ENCODE measurements at regions not wholly inside any gene's neighbourhood (a gene's known extent, or its start where the extent isn't known, plus 50 kb on each side); places are given as distances from the start of the nearest gene placed in this dataset.
"Not testable (repeated sequence)": the region's sequence is repeated elsewhere in the genome, so short reads cannot be mapped to it uniquely, and the experiment has no call there.

DNA sequence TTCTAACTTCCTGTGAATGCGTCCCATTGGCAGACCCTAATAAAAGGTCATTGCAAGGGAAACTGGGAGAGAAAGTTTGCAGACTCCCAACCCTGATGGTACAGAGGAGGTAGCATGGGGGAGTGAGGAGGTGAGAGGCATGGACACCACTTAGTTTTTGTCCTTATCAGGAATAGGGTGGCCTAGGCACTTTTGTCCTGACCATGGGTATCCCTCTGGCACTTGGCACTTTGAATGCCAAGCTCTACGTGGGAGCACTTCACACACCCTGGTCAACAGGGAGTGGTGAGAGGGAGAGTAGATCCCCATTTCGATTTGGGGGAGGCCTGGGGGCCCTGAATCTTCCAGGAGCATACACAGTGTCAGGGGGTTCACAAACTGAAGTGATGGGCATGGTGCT, 75.6 kb upstream of the SH3PXD2B start:
- DNase-seq (ENCODE audit: low read depth, low spot score), result no peak

GRCh38 chr5:172528440-172528839, 74.1 kb upstream of the SH3PXD2B start:
- no peak for DNase-seq (ENCODE audit: low read depth, low spot score)

DNA sequence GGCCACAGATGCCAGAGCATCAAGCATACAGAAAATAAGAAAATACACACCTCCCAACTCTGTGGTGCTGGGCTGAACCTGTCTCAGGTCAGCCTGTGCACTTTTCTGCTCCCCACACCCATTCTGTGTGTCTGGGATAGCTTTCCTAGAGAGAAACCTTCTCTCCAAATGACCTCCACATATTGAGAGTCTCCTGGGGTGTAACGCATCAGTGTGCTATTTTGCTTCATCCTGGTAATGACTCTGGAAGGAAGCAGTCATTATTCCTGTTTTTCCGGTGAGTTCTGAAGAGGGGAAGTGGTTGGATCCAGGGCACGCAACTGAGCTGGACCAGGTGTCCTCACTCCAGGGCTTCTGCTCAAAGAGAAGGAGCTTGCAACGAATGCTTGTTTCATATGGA, 73.2 kb upstream of the SH3PXD2B start:
- no peak for DNase-seq (ENCODE audit: low read depth, low spot score)

GRCh38 chr5:172525996-172526360, 71.7 kb upstream of the SH3PXD2B start:
- DNase-seq (ENCODE audit: low read depth, low spot score), result no peak

- no peak for DNase-seq (ENCODE audit: low read depth, low spot score)
These were observed 71.1 kb upstream of the SH3PXD2B start for GRCh38 chr5:172525307-172525995.

DNA sequence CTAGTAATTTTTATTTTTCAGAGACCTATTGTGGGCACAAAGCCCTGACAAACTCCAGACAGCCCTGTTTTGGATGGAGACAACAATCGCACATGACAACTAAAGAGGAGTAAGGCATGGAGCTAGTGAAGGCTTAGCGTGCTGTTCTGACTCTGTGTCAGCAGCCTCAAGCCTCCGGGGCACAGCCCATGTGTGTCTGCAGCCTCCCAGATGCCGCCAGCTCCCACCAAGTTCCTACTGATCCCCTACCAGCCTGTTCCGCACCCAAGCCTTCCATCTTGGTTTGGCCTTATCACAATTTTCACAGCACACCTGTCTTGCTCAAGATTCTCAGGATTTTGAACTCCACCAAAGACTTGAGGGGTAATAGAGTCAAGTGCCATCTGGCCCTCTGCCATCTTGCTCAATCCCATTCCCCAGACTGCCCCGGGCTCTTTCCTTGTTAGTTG, 70.3 kb upstream of the SH3PXD2B start:
- no peak for DNase-seq (ENCODE audit: low read depth, low spot score)

- no peak for DNase-seq (ENCODE audit: low read depth, low spot score)
These were observed 68.9 kb upstream of the SH3PXD2B start for GRCh38 chr5:172523146-172523745.

DNA sequence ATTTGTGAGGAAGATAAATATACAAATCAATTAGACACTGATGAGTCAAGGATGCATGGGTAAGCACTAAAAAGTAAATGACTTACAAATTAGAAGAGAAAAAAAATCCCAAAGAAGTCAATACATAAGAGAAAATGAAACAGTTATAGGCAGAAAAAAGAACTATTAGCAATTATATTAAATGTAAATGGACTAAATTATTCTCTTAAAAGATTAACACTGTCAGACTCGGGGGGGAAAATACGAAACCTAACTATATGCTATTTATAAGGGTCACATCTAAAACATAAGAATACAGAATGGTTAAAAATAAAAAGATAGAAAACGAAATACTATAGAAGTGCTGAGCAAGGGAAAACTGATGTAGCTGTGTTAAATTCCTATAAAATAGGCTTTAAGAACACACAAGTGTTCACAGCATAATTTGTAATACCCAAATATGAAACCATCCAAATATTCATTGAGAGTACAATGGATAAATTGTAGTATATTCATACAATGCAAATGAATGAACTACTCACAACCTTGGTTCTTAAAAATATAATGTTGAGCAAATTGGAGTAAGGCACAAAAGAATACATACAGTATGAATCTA, 67.1 kb upstream of the SH3PXD2B start:
- no peak for DNase-seq (ENCODE audit: low read depth, low spot score)

DNA sequence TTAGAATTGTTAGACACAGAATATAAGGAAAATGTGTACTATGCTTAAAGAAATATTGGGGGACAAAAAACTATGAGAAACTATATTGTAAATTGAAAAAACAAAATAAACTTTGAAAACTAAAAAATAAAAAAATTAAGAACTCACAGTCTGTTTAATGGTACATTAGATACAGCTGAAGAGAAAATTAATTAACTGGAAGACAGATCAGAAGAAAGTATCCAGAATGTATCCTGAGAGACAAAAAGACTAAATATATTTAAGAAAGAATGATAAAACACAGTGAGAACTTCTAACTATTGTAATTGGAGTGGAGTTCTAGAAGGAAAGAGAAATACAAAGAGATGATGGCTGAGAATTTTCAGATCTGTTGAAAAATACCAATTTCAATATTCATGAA, 57.6 kb upstream of the SH3PXD2B start:
- DNase-seq (ENCODE audit: low read depth, low spot score), result no peak

DNA sequence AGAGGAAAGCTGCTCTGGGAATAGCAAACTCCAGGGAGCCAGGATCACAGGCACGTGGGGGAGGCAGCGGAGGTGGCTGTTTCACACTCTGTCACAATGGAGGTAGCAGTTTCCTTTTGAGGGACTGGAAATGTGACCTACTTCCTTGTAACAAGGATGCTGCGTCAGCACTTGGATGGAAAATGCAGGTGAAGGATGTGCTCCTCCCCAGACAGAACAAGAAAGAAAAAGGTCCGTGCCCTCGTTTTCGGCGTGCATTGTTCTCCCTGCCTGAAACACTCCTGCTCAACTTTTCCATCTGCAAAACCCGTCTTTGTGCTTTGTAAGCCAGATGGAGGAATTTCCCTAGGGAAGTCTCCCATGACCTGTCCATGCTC, 55.1 kb upstream of the SH3PXD2B start:
- no peak for DNase-seq (ENCODE audit: low read depth, low spot score)

GRCh38 chr5:172508471-172509404, 54.4 kb upstream of the SH3PXD2B start:
- DNase-seq (ENCODE audit: low read depth, low spot score), result no peak

GRCh38 chr5:172507485-172507884, 53.2 kb upstream of the SH3PXD2B start:
- DNase-seq (ENCODE audit: low read depth, low spot score), result not testable (repeated sequence)

- no peak for DNase-seq (ENCODE audit: low read depth, low spot score)
These were observed 52.6 kb upstream of the SH3PXD2B start for GRCh38 chr5:172506921-172507320.

DNA sequence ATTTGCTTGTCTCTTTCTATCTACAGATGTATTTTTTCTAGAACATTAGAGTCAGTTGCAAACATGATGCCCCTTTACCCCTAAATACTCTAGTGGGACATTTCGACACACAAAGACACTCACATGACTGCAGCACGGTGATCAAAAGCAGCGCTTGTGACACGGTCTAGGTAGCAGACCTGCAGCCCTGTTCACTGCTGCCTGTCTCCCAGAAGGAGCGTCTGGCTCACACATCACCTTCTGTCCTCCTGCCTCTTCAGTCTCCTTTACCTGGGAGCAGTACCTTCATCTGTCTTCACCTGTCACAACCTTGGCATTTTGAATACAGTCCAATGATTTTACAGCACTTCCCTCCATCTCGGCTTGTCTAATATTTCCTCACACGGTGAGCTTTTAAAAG, 51.9 kb upstream of the SH3PXD2B start:
- no peak for DNase-seq (ENCODE audit: low read depth, low spot score)

DNA sequence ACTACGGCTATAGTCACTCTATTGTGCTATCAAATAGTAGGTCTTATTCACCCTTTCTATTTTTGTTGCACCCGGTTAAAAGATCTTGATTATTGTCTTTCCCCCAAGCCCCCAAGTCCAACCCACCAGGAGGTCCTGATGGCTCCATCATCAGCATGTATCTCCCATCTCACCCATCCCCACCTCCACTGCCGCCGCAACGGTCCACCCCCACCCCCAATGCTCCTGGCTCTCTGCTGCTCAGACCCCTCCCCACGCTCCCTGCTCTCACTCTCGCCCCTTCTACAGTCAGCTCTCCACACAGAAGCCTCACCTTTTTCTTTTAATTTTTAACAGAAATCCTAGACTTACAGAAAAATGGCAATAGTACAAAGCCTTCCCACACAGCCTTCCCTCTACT, 51.5 kb upstream of the SH3PXD2B start:
- no peak for DNase-seq (ENCODE audit: low read depth, low spot score)

DNA sequence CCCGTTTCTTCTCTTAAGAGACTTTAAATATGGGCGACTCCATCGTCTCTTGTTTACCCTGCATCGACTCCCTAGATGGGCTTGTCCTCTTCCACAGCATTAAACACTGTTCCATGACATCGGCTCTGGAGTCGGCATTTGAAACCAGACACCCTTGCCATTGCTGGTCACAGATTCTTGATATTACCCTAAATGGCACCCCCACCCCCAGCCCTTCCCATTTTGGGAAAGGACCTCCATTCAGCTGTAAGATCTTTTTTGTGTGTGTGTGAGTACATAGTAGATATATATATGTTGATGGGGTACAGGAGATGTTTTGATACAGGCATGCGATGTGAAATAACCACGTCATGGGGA, 51.1 kb upstream of the SH3PXD2B start:
- DNase-seq (ENCODE audit: low read depth, low spot score), result no peak

DNA sequence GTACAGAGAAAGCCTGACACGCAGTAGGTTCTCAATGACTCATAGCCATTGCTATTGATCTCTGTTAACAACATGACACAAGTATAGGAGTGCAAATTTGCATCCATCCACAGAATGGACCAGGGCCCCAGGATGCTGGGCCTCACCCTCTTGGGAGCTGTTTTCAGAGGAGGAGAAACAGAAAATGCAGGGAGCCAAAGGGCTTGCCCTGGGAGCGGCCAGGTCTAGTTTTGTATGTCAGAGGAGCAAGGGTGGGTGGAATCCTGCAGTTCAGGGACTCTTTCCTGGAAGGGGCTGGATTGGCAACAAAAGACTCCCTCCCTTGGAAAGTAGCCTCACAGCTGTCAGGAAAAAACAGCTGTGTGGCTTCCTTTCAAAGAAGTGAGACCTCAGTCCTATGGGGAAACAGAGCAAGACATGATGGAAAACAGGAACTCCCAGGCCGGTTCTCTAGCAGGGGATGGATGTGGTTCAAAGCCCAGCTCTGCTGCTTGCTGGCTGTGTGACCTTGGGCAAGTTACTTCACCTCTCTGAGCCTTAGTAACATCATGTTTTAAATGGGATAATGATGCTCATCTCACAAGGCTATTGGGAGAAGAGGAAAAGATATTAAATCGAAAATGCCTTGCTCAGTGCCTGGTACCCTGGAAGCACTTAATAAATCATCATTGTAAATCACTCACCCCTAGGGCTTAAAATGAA, 50.5 kb upstream of the SH3PXD2B start:
- DNase-seq (ENCODE audit: low read depth, low spot score), result no peak

DNA sequence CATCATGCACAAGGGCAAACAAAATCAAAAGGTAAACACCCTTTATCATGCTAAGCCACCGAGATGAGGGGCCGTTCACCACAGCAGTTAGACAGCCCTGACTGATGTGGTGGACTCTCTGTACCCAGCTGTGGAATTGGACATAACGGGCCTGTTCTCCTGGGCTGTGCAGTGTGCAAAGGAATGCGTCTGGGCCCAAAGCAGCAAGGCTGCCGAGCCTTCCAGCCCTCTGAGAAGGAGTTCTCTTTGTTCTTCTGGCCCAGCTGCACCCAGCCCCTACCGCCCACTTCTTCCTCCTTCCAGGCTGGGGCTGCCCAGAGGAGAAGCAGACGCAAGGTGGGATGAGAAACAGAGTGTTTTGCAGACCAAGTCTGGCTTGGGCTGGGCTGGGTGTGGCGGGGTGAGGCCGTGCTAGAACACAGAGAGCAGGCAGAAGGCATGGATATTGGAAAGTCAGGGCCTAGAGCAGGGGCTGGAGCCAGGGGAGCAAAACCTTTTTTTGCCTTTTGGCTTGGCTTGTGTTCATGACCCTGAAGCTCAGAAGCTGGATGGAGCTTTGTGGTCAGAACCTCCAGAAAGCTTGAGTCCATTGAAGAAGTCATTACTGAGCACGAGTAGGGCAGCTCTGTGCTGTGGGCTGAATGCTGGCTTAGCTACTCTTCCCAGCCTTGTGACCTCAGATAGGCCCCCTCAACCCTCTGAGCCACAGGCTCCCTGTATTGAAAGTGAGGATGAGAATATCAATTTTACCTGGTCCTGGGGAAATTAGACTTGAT, 49.8 kb upstream of the SH3PXD2B start:
- DNase-seq (ENCODE audit: low read depth, low spot score), result no peak
